GM18517 (cell line): ENCODE measurements at regions not wholly inside any gene's neighbourhood (a gene's known extent, or its start where the extent isn't known, plus 50 kb on each side); places are given as distances from the start of the nearest gene placed in this dataset.
"Not testable (repeated sequence)": the region's sequence is repeated elsewhere in the genome, so short reads cannot be mapped to it uniquely, and the experiment has no call there.

Experiments
- ATAC-seq: cut with Tn5 transposase; IDR thresholded peaks from one replicate; pipeline ENCODE4 v1.9.1; 2021; ENCODE audit warnings: mild to moderate bottlenecking, moderate library complexity; ENCODE audit not compliant: unreplicated experiment

- ATAC-seq: peak; percentile 88
These were observed 55.4 kb upstream of the GRPR start for GRCh38 chrX:16067886-16068515.

- ATAC-seq: no peak
These were observed 59.4 kb upstream of the GRPR start for GRCh38 chrX:16063921-16064320.

- no peak for ATAC-seq
These were observed 60.2 kb upstream of the GRPR start for GRCh38 chrX:16063141-16063540.

GRCh38 chrX:16061296-16061695, 62.1 kb upstream of the GRPR start:
- no peak for ATAC-seq

GRCh38 chrX:16060252-16060651, 63.1 kb upstream of the GRPR start:
- no peak for ATAC-seq

GRCh38 chrX:16049126-16049525, 74.2 kb upstream of the GRPR start:
- not testable (repeated sequence) for ATAC-seq

- ATAC-seq: no peak
These were observed 80.4 kb upstream of the GRPR start for GRCh38 chrX:16042980-16043379.

- ATAC-seq: no peak
These were observed 83.5 kb upstream of the GRPR start for GRCh38 chrX:16039834-16040233.

- no peak for ATAC-seq
These were observed 84.0 kb upstream of the GRPR start for GRCh38 chrX:16039363-16039762.

GRCh38 chrX:16033331-16033730, 90.0 kb upstream of the GRPR start:
- no peak for ATAC-seq

GRCh38 chrX:16028576-16028975, 94.8 kb upstream of the GRPR start:
- no peak for ATAC-seq

- peak; percentile 98 for ATAC-seq
These were observed 99.3 kb upstream of the GRPR start for GRCh38 chrX:16023790-16024734.

GRCh38 chrX:16022580-16023200, 100.7 kb upstream of the GRPR start:
- no peak for ATAC-seq

GRCh38 chrX:16018291-16018690, 105.1 kb upstream of the GRPR start:
- no peak for ATAC-seq

- ATAC-seq: no peak
These were observed 109.2 kb upstream of the GRPR start for GRCh38 chrX:16014171-16014570.

GRCh38 chrX:16012250-16012649, 111.1 kb upstream of the GRPR start:
- no peak for ATAC-seq

- ATAC-seq: no peak
These were observed 117.4 kb upstream of the GRPR start for GRCh38 chrX:16005917-16006316.

- no peak for ATAC-seq
These were observed 121.2 kb upstream of the GRPR start for GRCh38 chrX:16002185-16002584.

- ATAC-seq: no peak
These were observed 125.0 kb upstream of the GRPR start for GRCh38 chrX:15998350-15998749.

- no peak for ATAC-seq
These were observed 133.6 kb upstream of the GRPR start for GRCh38 chrX:15989716-15990115.

GRCh38 chrX:15988661-15989603, 134.3 kb upstream of the AP1S2 start:
- no peak for ATAC-seq
